ENCODE measurements at regions not wholly inside any gene's neighbourhood (a gene's known extent, or its start where the extent isn't known, plus 50 kb on each side); places are given as distances from the start of the nearest gene placed in this dataset.

DNA sequence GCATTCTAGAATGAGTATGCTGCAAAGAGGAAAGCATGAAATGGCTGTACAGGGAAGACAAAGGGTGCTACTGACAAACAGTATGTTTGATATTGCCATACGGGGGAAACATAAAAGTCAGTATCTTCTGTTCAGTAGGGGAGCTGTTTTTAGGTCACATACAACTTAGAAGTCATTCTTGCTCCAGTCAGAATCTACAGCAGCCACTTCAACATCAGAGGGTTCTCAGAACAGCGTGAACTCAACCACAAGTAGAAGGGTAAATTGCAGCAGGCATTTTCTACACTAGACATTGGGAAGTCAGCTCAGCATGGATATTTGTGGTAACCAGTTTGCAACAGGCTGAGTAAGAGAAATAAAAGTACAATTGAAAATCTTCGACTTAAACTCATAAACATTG is 1241.8 kb upstream of the GOT2 start:
- Histone ChIP-seq H3K4me3 (ENCODE audit: low read length) (no peak overlapping the region), H3K9me3 (ENCODE audit: low read length) (no peaks in the 10 kb centered on the region), H3K9me2 (ENCODE audit: insufficient read depth, low read length) (no peaks in the 10 kb centered on the region), H2AFZ (ENCODE audit: low read depth, low read length) (no peak overlapping the region), H3K27ac (ENCODE audit: low read length) (no peak overlapping the region), H3F3A (ENCODE audit: insufficient read depth, low read length, poor library complexity, severe bottlenecking) (no peaks in the 10 kb centered on the region), H3K4me2 (ENCODE audit: low read length) (no peak overlapping the region), H3K27me3 (ENCODE audit: insufficient read depth, low read depth, low read length) (no peaks in the 10 kb centered on the region), H3K9ac (ENCODE audit: low read length) (no peak overlapping the region), H3K79me2 (replicated peaks; ENCODE audit: insufficient read depth, low read length) (no peaks in the 10 kb centered on the region), H4K20me1 (ENCODE audit: insufficient read depth) (no peaks in the 10 kb centered on the region), H3K36me3 (ENCODE audit: insufficient read depth, low read length) (no peaks in the 10 kb centered on the region)
- TF ChIP-seq POLR2AphosphoS5 (IDR thresholded peaks at IDR 0.05) (no peak), SMC3 (conservative IDR thresholded peaks at IDR 0.05; ENCODE audit: poor library complexity) (no peak), EP300 (conservative IDR thresholded peaks at IDR 0.05; ENCODE audit: poor library complexity, severe bottlenecking) (no peak), TAF1 (IDR thresholded peaks at IDR 0.05; ENCODE audit: low read depth) (no peak), EZH2 (IDR thresholded peaks at IDR 0.05; ENCODE audit: borderline replicate concordance, insufficient read depth, low read length, poor library complexity, severe bottlenecking) (no peak), MXI1 (conservative IDR thresholded peaks at IDR 0.05; ENCODE audit: poor library complexity, severe bottlenecking) (no peak), RAD21 (conservative IDR thresholded peaks at IDR 0.05) (no peak)
- TF ChIP-seq, protein P1, sequence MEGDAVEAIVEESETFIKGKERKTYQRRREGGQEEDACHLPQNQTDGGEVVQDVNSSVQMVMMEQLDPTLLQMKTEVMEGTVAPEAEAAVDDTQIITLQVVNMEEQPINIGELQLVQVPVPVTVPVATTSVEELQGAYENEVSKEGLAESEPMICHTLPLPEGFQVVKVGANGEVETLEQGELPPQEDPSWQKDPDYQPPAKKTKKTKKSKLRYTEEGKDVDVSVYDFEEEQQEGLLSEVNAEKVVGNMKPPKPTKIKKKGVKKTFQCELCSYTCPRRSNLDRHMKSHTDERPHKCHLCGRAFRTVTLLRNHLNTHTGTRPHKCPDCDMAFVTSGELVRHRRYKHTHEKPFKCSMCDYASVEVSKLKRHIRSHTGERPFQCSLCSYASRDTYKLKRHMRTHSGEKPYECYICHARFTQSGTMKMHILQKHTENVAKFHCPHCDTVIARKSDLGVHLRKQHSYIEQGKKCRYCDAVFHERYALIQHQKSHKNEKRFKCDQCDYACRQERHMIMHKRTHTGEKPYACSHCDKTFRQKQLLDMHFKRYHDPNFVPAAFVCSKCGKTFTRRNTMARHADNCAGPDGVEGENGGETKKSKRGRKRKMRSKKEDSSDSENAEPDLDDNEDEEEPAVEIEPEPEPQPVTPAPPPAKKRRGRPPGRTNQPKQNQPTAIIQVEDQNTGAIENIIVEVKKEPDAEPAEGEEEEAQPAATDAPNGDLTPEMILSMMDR (IDR thresholded peaks at IDR 0.05; ENCODE audit: poor library complexity, severe bottlenecking): no peak
- TF ChIP-seq, protein P2, sequence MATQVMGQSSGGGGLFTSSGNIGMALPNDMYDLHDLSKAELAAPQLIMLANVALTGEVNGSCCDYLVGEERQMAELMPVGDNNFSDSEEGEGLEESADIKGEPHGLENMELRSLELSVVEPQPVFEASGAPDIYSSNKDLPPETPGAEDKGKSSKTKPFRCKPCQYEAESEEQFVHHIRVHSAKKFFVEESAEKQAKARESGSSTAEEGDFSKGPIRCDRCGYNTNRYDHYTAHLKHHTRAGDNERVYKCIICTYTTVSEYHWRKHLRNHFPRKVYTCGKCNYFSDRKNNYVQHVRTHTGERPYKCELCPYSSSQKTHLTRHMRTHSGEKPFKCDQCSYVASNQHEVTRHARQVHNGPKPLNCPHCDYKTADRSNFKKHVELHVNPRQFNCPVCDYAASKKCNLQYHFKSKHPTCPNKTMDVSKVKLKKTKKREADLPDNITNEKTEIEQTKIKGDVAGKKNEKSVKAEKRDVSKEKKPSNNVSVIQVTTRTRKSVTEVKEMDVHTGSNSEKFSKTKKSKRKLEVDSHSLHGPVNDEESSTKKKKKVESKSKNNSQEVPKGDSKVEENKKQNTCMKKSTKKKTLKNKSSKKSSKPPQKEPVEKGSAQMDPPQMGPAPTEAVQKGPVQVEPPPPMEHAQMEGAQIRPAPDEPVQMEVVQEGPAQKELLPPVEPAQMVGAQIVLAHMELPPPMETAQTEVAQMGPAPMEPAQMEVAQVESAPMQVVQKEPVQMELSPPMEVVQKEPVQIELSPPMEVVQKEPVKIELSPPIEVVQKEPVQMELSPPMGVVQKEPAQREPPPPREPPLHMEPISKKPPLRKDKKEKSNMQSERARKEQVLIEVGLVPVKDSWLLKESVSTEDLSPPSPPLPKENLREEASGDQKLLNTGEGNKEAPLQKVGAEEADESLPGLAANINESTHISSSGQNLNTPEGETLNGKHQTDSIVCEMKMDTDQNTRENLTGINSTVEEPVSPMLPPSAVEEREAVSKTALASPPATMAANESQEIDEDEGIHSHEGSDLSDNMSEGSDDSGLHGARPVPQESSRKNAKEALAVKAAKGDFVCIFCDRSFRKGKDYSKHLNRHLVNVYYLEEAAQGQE (IDR thresholded peaks at IDR 0.05; ENCODE audit: borderline replicate concordance): no peak

DNA sequence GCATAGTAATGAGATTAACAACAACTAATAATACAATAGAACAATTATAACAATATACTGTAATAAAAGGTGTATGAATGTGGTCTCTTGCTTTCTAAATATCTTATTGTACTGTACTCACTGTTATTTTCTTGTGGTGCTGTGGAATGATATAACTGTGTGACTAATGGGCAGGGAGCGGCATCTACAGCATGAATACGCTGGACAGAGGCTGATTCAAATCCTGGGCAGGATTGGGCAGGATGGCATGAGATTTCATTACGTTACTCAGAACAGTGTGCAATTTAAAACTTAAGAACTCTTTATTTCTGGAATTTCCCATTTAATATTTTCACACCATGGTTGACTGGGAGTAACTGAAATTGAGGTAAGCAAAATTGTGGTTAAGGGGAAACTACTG is 1239.8 kb upstream of the GOT2 start:
- TF ChIP-seq SMC3 (conservative IDR thresholded peaks at IDR 0.05; ENCODE audit: poor library complexity): no peak
- TF ChIP-seq EZH2 (IDR thresholded peaks at IDR 0.05; ENCODE audit: borderline replicate concordance, insufficient read depth, low read length, poor library complexity, severe bottlenecking): no peak
- no peak for TF ChIP-seq TAF1 (IDR thresholded peaks at IDR 0.05; ENCODE audit: low read depth)
- no peak for TF ChIP-seq RAD21 (conservative IDR thresholded peaks at IDR 0.05)
- TF ChIP-seq, protein P1 (IDR thresholded peaks at IDR 0.05; ENCODE audit: poor library complexity, severe bottlenecking): no peak
- no peak for TF ChIP-seq EP300 (conservative IDR thresholded peaks at IDR 0.05; ENCODE audit: poor library complexity, severe bottlenecking)
- TF ChIP-seq, protein P2 (IDR thresholded peaks at IDR 0.05; ENCODE audit: borderline replicate concordance): no peak
- TF ChIP-seq MXI1 (conservative IDR thresholded peaks at IDR 0.05; ENCODE audit: poor library complexity, severe bottlenecking): no peak
- no peak for TF ChIP-seq POLR2AphosphoS5 (IDR thresholded peaks at IDR 0.05)
- H3K79me2 ChIP-seq (replicated peaks; ENCODE audit: insufficient read depth, low read length): no peaks in the 10 kb centered on the region
- H3F3A ChIP-seq (ENCODE audit: insufficient read depth, low read length, poor library complexity, severe bottlenecking): no peaks in the 10 kb centered on the region
- H3K9me2 ChIP-seq (ENCODE audit: insufficient read depth, low read length): no peaks in the 10 kb centered on the region
- no peak overlapping the region for H3K9ac ChIP-seq (ENCODE audit: low read length)
- no peaks in the 10 kb centered on the region for H4K20me1 ChIP-seq (ENCODE audit: insufficient read depth)
- H3K36me3 ChIP-seq (ENCODE audit: insufficient read depth, low read length): no peaks in the 10 kb centered on the region
- H3K4me2 ChIP-seq (ENCODE audit: low read length): no peak overlapping the region
- no peak overlapping the region for H3K4me3 ChIP-seq (ENCODE audit: low read length)
- no peaks in the 10 kb centered on the region for H3K9me3 ChIP-seq (ENCODE audit: low read length)
- no peak overlapping the region for H2AFZ ChIP-seq (ENCODE audit: low read depth, low read length)
- no peaks in the 10 kb centered on the region for H3K27me3 ChIP-seq (ENCODE audit: insufficient read depth, low read depth, low read length)
- H3K27ac ChIP-seq (ENCODE audit: low read length): no peak overlapping the region

Data from neural cell (in vitro differentiated cells).